HepG2 (cell line): ENCODE measurements at regions not wholly inside any gene's neighbourhood (a gene's known extent, or its start where the extent isn't known, plus 50 kb on each side); places are given as distances from the start of the nearest gene placed in this dataset.

ENCODE experiments used
- ATAC-seq: fragments of 200-7000 bp; cut with Tn5 transposase; 3 replicates; pipeline ENCODE4 v1.9.1; 2020; ENCODE audit warnings: mild to moderate bottlenecking, moderate library complexity
- BruUV-seq: library from RNA; stranded (reverse); fragments of 400-500 nt; replicated peaks from 2 replicates; lab custom pipeline; 2021; lab: Mats Ljungman, UMichigan
- CTCF ChIA-PET: fragments of 300-600 bp; formaldehyde crosslinking; extraction: SDS; loops from one replicate; lab custom pipeline; 2021; ENCODE audit warnings: low total read pairs, inconsistent platforms, low intra/inter-chr PET ratio; lab: Yijun Ruan, JAX
- POLR2A ChIA-PET: fragments of 350-600 bp; sonication (Branson Sonifier 250); formaldehyde crosslinking; loops from one replicate; lab custom pipeline; 2020; ENCODE audit warnings: antibody characterized with exemption, inconsistent platforms; lab: Yijun Ruan, JAX
- DNase-seq: peaks from one replicate; pipeline ENCODE4 v3.0.0-alpha.2; 2015; ENCODE audit warnings: low spot score
- FAIRE-seq: peaks from 3 replicates; lab custom pipeline; 2011; peaks lifted over from hg19 to GRCh38; lab: Jason Lieb, UNC
- H2AFZ ChIP-seq: one replicate; pipeline ENCODE4 v1.6.1; 2011; ENCODE audit warnings: low read length, inconsistent platforms
- H3K27ac ChIP-seq: fragments of 300-600 bp; 3 replicates; pipeline ENCODE4 v1.8.0; 2011; ENCODE audit warnings: mixed run types, mild to moderate bottlenecking, mixed read lengths, low read length, inconsistent platforms; ENCODE audit not compliant: insufficient read depth; ENCODE audit errors: extremely low read length
- H3K27me3 ChIP-seq, 2 experiments: fragments of 200-600 bp in 1 of 2; 2 replicates in 1 of 2; 3 replicates in 1 of 2; pipeline versions ENCODE4 v1.6.0 to v1.8.0; 2011; ENCODE audit warnings: low read length in 2 of 2, mild to moderate bottlenecking in 2 of 2, moderate library complexity in 2 of 2, inconsistent platforms in 1 of 2; ENCODE audit not compliant: insufficient read depth in 2 of 2, control insufficient read depth in 1 of 2
- H3K36me3 ChIP-seq, 2 experiments: fragments of 200-600 bp in 1 of 2; replicated peaks in 1 of 2; 2 replicates in 1 of 2; 3 replicates in 1 of 2; pipeline versions ENCODE4 v1.5.1 to v1.8.0; 2011; ENCODE audit warnings: low read length in 2 of 2, inconsistent platforms in 1 of 2; ENCODE audit not compliant: insufficient read depth in 2 of 2, control insufficient read depth in 1 of 2
- H3K4me1 ChIP-seq: 2 replicates; pipeline ENCODE4 v1.5.1; 2012; ENCODE audit warnings: low read length, inconsistent platforms; ENCODE audit not compliant: insufficient read depth
- H3K4me2 ChIP-seq: 2 replicates; pipeline ENCODE4 v1.6.0; 2011; ENCODE audit warnings: low read depth, low read length, inconsistent platforms
- H3K4me3 ChIP-seq, 3 experiments: fragments of 200-600 bp in 1 of 3; sonication (generic), shearing (Covaris generic) in 1 of 3; replicated peaks in 1 of 3; 2 replicates each; pipeline ENCODE4 v1.5.1; 2011 to 2016; ENCODE audit warnings: low read length in 3 of 3, inconsistent platforms in 2 of 3, low read depth in 2 of 3, mild to moderate bottlenecking in 2 of 3, control low read depth in 1 of 3, mixed read lengths in 1 of 3; ENCODE audit not compliant: insufficient read depth in 1 of 3
- H3K79me2 ChIP-seq: one replicate; pipeline ENCODE4 v1.6.1; 2011; ENCODE audit warnings: low read length, inconsistent platforms; ENCODE audit not compliant: insufficient read depth
- H3K9ac ChIP-seq: 2 replicates; pipeline ENCODE4 v1.6.0; 2011; ENCODE audit warnings: mild to moderate bottlenecking, low read depth, low read length, inconsistent platforms; ENCODE audit not compliant: insufficient read depth
- H3K9me3 ChIP-seq: 2 replicates; pipeline ENCODE4 v1.5.1; 2012; ENCODE audit warnings: mild to moderate bottlenecking, low read length
- H4K20me1 ChIP-seq: 2 replicates; pipeline ENCODE4 v1.6.0; 2011; ENCODE audit warnings: inconsistent platforms, mild to moderate bottlenecking, low read length, moderate library complexity; ENCODE audit not compliant: insufficient read depth
- FOXO4 ChIP-seq: sonication (generic); formaldehyde crosslinking; conservative IDR thresholded peaks from 2 replicates; pipeline ENCODE4 v1.8.1; 2023; ENCODE audit warnings: missing genetic modification reagents
- GRHL1 ChIP-seq: sonication (generic); formaldehyde crosslinking; conservative IDR thresholded peaks from 2 replicates; pipeline ENCODE4 v1.8.0; 2022; ENCODE audit warnings: missing genetic modification reagents
- JUNB ChIP-seq: sonication (generic); formaldehyde crosslinking; IDR thresholded peaks from 2 replicates; pipeline ENCODE4 v1.8.0; 2022; ENCODE audit warnings: missing genetic modification reagents, mild to moderate bottlenecking, borderline replicate concordance
- KLF15 ChIP-seq: sonication (generic); formaldehyde crosslinking; IDR thresholded peaks from 2 replicates; pipeline ENCODE4 v1.8.1; 2023; ENCODE audit warnings: borderline replicate concordance, mild to moderate bottlenecking, inconsistent platforms, missing genetic modification reagents, mixed read lengths
- MAZ ChIP-seq, 2 experiments: sonication (generic) in 1 of 2; formaldehyde crosslinking in 1 of 2; IDR thresholded peaks; 2 replicates each; pipeline versions ENCODE4 v1.5.0 to v1.6.1; 2012 to 2020; ENCODE audit warnings: low read depth in 2 of 2, mild to moderate bottlenecking in 2 of 2, borderline replicate concordance in 1 of 2, improper control_type of control experiment in 1 of 2, low read length in 1 of 2, missing genetic modification reagents in 1 of 2, moderate library complexity in 1 of 2
- SAFB2 ChIP-seq: sonication (generic); formaldehyde crosslinking; IDR thresholded peaks from 2 replicates; pipeline ENCODE4 v1.5.1; 2020; ENCODE audit warnings: missing genetic modification reagents, low read depth, mild to moderate bottlenecking, borderline replicate concordance
- SALL2 ChIP-seq: sonication (generic); formaldehyde crosslinking; IDR thresholded peaks from 2 replicates; pipeline ENCODE4 v1.8.1; 2023; ENCODE audit warnings: mild to moderate bottlenecking, missing genetic modification reagents, inconsistent platforms
- SUZ12 ChIP-seq: fragments of 150-350 bp; IDR thresholded peaks from 2 replicates; pipeline ENCODE4 v1.6.1; 2014; ENCODE audit warnings: low read depth, low read length
- ZMYM3 ChIP-seq: sonication (generic); formaldehyde crosslinking; IDR thresholded peaks from 2 replicates; pipeline ENCODE4 v1.5.1; 2020; ENCODE audit warnings: mild to moderate bottlenecking, missing genetic modification reagents
- ZNF205 ChIP-seq: IDR thresholded peaks from 2 replicates; pipeline ENCODE4 v1.6.1; 2018; ENCODE audit warnings: missing biosample characterization, missing genetic modification reagents
- ZNF317 ChIP-seq: sonication (generic); formaldehyde crosslinking; IDR thresholded peaks from 2 replicates; pipeline ENCODE4 v1.5.0; 2020; ENCODE audit warnings: mild to moderate bottlenecking, missing genetic modification reagents
- ZNF687 ChIP-seq: sonication (generic); formaldehyde crosslinking; IDR thresholded peaks from 2 replicates; pipeline ENCODE4 v1.5.1; 2020; ENCODE audit warnings: mild to moderate bottlenecking, missing genetic modification reagents, moderate library complexity
- ZNF724P ChIP-seq: sonication (generic); formaldehyde crosslinking; IDR thresholded peaks from 2 replicates; pipeline ENCODE4 v1.8.0; 2022; ENCODE audit warnings: missing genetic modification reagents, borderline replicate concordance
- WGBS: methylation state at CpG from one replicate; pipeline ENCODE4 v1.1.6; 2017; ENCODE audit warnings: low lambda C conversion rate; 5-methylcytosine and 5-hydroxymethylcytosine counted together
- in situ Hi-C: cut with HindIII; loops from 2 replicates; pipeline ENCODE4 v1.10.0; 2017; ENCODE audit warnings: low pct_unique_long_range_greater_than_20kb; ENCODE audit not compliant: extremely low pct_ligation_motif_present
- intact Hi-C: fragments of 100-400 bp; cut with micrococcal nuclease; formaldehyde crosslinking; loops from one replicate; pipeline ENCODE4 v1.10.0; 2022; ENCODE audit not compliant: unreplicated experiment

GRCh38 chr4:151912632-151913031 lies 151.8 kb upstream of the GATB start:
- 17% methylated on average over 6 of the region's 6 CpGs for WGBS
- intact Hi-C loops (no loop called here), in situ Hi-C loops (no loop called here)
- no peak overlapping the region for H3K9ac ChIP-seq
- no peak overlapping the region for H3K4me3 ChIP-seq
- no peaks in the 10 kb centered on the region for H3K36me3 ChIP-seq
- no peaks in the 10 kb centered on the region for H3K9me3 ChIP-seq
- ChIA-PET CTCF (no interaction called here), POLR2A (no interaction called here)
- no peak for DNase-seq
- no peaks in the 10 kb centered on the region for H3K79me2 ChIP-seq
- H3K4me2 ChIP-seq: no peak overlapping the region
- no peak for TF ChIP-seq SUZ12
- TF ChIP-seq SAFB2: no peak
- no peak for TF ChIP-seq SALL2 (CRISPR knock-in tag)
- TF ChIP-seq GRHL1: no peak
- TF ChIP-seq FOXO4: no peak
- TF ChIP-seq JUNB (CRISPR knock-in tag): no peak
- TF ChIP-seq ZNF724P (CRISPR knock-in tag): no peak
- no peak for TF ChIP-seq ZMYM3 (CRISPR knock-in tag)
- TF ChIP-seq ZNF317 (CRISPR knock-in tag): no peak
- TF ChIP-seq MAZ (IDR thresholded peaks at IDR 0.05; ENCODE audit: borderline replicate concordance, low read depth, low read length): no peak
- TF ChIP-seq MAZ (CRISPR knock-in tag; IDR thresholded peaks at IDR 0.05; ENCODE audit: low read depth): no peak
- no peak for TF ChIP-seq ZNF687 (CRISPR knock-in tag)
- TF ChIP-seq ZNF205: no peak
- no peak for TF ChIP-seq KLF15 (CRISPR knock-in tag)
- H4K20me1 ChIP-seq: no peaks in the 10 kb centered on the region
- no peaks in the 10 kb centered on the region for H3K4me1 ChIP-seq
- BruUV-seq: no TSS peak
- no peak for ATAC-seq
- H2AFZ ChIP-seq: no peak overlapping the region
- peaks cover 1 to 11% of the 10 kb centered on the region in 2 experiments; a peak in 2 of 5 replicates for H3K27me3 ChIP-seq
- H3K27ac ChIP-seq: no peak overlapping the region
- no peak for FAIRE-seq
